Mesothelial cell of epicardium (in vitro differentiated cells): ENCODE measurements at regions not wholly inside any gene's neighbourhood (a gene's known extent, or its start where the extent isn't known, plus 50 kb on each side); places are given as distances from the start of the nearest gene placed in this dataset.

Experiments
- DNase-seq, 2 experiments: peaks; one replicate each; pipeline ENCODE4 v3.0.0; 2021; ENCODE audit warnings: low spot score in 2 of 2; ENCODE audit not compliant: unreplicated experiment in 2 of 2
- H3K27ac Mint-ChIP-seq: 2 replicates; pipeline ENCODE4 v1.8.0; 2021; ENCODE audit warnings: mixed read lengths
- H3K27me3 Mint-ChIP-seq: 2 replicates; pipeline ENCODE4 v1.8.0; 2021; ENCODE audit warnings: low read depth, mixed read lengths
- H3K36me3 Mint-ChIP-seq: 2 replicates; pipeline ENCODE4 v1.8.0; 2021; ENCODE audit warnings: mixed read lengths
- H3K4me1 Mint-ChIP-seq: 2 replicates; pipeline ENCODE4 v1.8.0; 2021; ENCODE audit warnings: mixed read lengths
- H3K4me3 Mint-ChIP-seq: 2 replicates; pipeline ENCODE4 v1.8.0; 2021; ENCODE audit warnings: mild to moderate bottlenecking, moderate library complexity, mixed read lengths
- H3K9me3 Mint-ChIP-seq: 2 replicates; pipeline ENCODE4 v1.8.0; 2021; ENCODE audit warnings: mixed read lengths
- CTCF ChIP-seq: fragments of 200-600 bp; sonication (generic); IDR thresholded peaks from one replicate; pipeline ENCODE4 v1.5.0; 2021; ENCODE audit warnings: antibody characterized with exemption; ENCODE audit not compliant: unreplicated experiment

- no peaks in the 10 kb centered on the region for H3K36me3 Mint-ChIP-seq
- no peaks in the 10 kb centered on the region for H3K4me1 Mint-ChIP-seq
- no peak overlapping the region for H3K4me3 Mint-ChIP-seq
Measured at GRCh38 chr2:134185639-134186038, 68.2 kb upstream of the MGAT5 start.

GRCh38 chr2:134189009-134189720 lies 64.7 kb upstream of the MGAT5 start:
- TF ChIP-seq CTCF: no peak
- H3K4me1 Mint-ChIP-seq: no peaks in the 10 kb centered on the region
- no peaks in the 10 kb centered on the region for H3K27me3 Mint-ChIP-seq
- peaks cover 3% of the 10 kb centered on the region for H3K36me3 Mint-ChIP-seq
- H3K9me3 Mint-ChIP-seq: peaks cover 4% of the 10 kb centered on the region
- no peak for DNase-seq
- H3K27ac Mint-ChIP-seq: no peak overlapping the region
- no peak overlapping the region for H3K4me3 Mint-ChIP-seq

More at GRCh38 chr2:134185639-134186038, 68.2 kb upstream of the MGAT5 start:
- TF ChIP-seq CTCF: no peak
- Mint-ChIP-seq H3K27ac (no peak overlapping the region), H3K9me3 (no peaks in the 10 kb centered on the region), H3K27me3 (no peaks in the 10 kb centered on the region)
- no peak for DNase-seq

GRCh38 chr2:134190062-134190806 lies 63.6 kb upstream of the MGAT5 start:
- no peak for TF ChIP-seq CTCF
- Mint-ChIP-seq H3K27ac (no peak overlapping the region), H3K4me3 (no peak overlapping the region), H3K4me1 (no peaks in the 10 kb centered on the region), H3K36me3 (peaks cover 3% of the 10 kb centered on the region), H3K27me3 (no peaks in the 10 kb centered on the region), H3K9me3 (peaks cover 4% of the 10 kb centered on the region)
- DNase-seq: no peak

GRCh38 chr2:134190807-134191203 lies 63.1 kb upstream of the MGAT5 start:
- DNase-seq: no peak
- Mint-ChIP-seq H3K27me3 (no peaks in the 10 kb centered on the region), H3K36me3 (peaks cover 3% of the 10 kb centered on the region), H3K9me3 (peaks cover 4% of the 10 kb centered on the region), H3K4me3 (no peak overlapping the region), H3K27ac (no peak overlapping the region), H3K4me1 (no peaks in the 10 kb centered on the region)
- no peak for TF ChIP-seq CTCF

GRCh38 chr2:134191835-134192234 lies 62.0 kb upstream of the MGAT5 start:
- no peak for TF ChIP-seq CTCF
- peaks cover 3% of the 10 kb centered on the region for H3K4me1 Mint-ChIP-seq
- no peaks in the 10 kb centered on the region for H3K27me3 Mint-ChIP-seq
- H3K9me3 Mint-ChIP-seq: peaks cover 4% of the 10 kb centered on the region
- peaks cover 3% of the 10 kb centered on the region for H3K36me3 Mint-ChIP-seq
- no peak overlapping the region for H3K27ac Mint-ChIP-seq
- no peak overlapping the region for H3K4me3 Mint-ChIP-seq
- no peak for DNase-seq
